ENCODE measurements at regions not wholly inside any gene's neighbourhood (a gene's known extent, or its start where the extent isn't known, plus 50 kb on each side); places are given as distances from the start of the nearest gene placed in this dataset.

DNA sequence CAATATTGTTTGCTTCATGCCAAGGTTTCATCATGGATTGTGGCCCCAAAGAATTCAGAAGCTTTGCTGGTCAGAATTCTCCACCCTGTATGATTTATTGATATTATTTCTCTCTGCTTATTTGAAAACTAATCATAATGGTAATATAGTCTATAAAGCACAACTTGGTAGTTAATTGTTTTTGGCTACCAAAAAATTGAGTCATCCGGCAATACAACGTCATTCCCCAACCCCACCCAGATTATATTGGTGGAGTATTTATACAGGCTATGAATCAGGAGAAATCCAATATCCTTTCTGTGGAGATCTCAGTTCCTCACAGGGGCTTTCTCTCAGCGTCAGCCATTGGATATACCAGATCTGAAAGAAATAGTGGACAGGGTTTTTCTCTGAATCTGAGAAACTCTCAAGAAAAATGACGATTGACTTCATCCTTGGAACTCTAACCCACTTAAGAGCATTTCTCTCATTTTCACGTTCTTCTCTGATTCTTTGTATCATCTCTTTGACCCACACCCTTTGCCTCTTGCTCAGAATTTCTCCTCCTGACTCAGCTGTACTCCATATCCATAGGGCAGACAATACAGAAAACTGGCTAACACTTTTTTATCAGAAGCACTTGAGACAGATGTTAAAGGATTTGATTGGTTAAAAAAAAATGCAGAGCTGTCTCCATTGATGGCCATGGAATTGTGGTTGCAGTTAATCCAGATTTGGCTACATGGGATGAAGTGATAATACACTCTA is 1055.8 kb upstream of the CADM2 start:
- DNase-seq = no peak

DNA sequence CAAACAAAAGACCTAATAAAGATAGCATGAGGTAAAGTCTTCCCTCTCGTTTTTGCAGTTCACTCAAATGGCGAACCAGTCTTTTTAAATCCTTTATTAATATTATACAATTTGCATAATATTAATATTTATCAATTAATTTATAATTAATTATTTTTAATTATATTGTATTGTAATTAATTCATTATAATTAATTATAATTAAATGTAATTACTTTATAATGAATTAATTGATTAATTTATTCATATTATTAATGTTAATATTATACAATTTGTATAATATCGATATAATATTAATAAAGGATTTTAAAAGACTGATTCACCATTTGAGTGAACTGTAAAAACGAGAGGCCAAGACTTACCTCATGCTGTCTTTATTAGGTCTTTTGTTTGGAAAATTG is 1045.4 kb upstream of the CADM2 start:
- no peak for DNase-seq

DNA sequence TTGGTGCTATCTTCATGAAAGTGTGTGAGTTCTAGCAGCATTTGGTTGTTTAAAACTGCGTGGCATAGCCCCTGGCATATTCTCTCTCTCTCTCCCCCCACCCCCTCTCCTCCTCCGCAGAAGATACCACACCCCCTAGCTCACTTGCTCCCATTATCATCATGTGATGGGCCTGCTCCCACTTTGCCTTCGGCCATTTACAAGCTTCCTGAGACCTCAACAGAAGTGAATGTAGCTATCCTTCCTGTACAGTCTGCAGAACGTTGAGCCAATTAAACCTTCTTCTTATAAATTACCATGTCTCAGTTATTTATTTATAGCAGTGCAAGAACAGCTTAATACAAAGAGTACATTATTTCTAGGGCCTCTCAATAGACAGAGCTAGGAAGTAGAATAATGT is 1032.5 kb upstream of the CADM2 start:
- no peak for DNase-seq

DNA sequence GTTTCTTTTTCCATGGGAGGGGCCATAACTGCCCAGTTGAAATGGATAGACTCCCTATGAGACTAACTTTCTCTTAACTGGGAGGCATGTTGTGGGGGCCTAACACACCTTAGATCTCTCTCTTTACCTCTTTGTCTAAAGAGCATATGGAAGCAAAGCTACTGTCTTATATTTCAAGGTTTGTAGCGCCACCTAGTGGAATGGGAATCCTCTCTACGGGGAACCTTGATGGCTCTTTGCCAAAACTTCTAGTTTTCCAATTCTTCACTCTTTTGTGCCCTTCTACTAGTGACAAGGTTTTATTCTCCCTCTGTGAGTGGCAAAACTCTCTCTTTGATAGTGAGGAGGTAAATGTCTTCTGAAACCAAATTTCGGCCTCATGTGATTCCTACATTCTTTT is 1030.4 kb upstream of the CADM2 start:
- no peak for DNase-seq

- DNase-seq = no peak
Measured at GRCh38 chr3:83928903-83929302, 1029.9 kb upstream of the CADM2 start.

- DNase-seq = no peak
Measured at GRCh38 chr3:83934192-83935021, 1024.4 kb upstream of the CADM2 start.

DNA sequence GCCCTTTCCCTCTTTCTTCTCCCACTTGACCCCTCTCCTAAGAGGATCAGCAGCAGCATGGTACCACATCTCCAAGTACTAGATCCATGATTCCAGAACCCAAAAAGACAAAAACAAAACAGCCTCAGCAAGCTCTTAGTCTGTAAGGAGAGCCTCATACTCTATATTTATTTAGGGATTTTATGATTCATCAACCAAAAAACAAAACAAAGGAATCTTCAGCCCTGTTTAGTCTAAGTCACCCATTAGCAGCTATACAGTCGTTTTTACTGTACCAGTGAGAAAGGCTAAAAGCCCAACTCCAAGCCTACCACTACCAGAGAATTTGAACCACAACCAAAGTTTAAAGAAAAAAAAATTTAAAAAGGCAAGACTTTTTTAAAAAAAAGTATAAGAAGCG is 1020.3 kb upstream of the CADM2 start:
- DNase-seq = no peak

DNA sequence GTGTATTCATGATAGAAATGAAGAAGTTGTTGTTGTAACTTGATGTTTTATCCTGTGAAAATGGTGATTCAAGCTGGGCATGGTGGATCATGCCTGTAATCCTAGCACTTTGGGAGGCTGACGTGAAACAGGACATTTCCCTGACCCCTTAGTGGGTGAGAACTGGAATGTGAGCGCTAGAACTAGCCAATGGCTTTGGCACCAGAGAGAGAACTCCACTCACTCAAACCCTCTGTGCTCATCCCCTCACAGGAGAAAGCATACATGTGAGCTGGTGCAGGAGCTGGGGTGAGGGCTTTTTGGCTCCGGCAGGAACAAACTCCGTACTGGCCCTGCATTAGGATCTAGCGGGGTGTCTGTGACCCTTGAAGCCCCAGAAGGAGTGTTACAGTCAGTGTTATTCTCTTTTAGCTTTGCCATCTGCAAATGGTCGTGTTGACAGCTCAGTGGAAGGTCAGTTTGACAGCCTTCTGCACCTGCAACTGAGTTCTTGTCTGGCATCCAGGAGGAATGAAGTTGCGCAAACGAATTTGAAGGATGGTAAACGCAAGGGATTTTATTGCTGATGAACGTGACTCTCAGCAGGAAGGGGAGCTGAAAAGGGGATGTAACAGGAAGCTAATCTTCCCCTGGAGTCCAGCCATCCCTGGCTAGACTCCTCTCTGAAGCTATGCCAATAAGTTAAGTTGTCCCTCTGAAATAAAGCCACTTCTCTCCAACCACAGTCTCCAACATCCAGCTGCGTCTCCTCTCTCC is 1016.6 kb upstream of the CADM2 start:
- DNase-seq = no peak

DNA sequence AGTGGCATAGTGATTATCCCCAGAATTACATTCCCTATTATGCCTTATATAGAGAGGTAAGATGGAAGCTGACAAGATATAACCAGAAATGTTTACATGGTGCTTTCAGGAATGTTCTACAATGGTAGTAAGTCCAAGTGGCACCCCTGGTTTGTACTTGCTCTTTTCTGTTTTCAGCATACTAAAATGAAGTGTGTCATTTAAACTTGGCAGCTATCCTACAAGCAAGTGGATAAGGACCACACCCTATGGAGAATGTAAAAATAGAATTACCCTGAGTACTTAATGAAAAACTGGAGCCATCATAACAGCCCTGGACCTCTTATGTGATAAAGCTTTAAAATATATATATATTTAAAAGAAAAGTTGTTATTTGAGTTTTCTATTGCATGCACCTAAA is 1012.7 kb upstream of the CADM2 start:
- DNase-seq = no peak

DNA sequence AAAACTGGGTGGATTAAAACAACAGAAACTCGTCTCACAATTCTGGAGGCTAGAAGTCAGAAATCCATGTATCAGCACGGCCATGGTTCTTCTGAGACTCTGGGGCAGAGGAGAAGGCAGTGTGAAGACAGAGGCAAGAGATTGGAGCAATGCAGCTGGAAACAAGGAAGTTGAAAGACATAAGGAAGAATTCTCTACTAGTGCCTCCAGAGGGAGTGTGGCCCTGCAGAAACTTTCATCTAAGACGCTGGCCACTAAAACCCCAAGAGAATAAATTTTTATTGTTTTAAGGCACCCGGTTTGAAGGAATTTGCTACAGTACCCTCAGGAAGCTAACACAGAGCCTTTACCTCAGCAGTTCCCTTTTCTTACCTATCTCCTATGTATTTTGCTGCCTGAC is 1012.2 kb upstream of the CADM2 start:
- no peak for DNase-seq

- DNase-seq = no peak
Measured at GRCh38 chr3:83948771-83949170, 1010.0 kb upstream of the CADM2 start.

- DNase-seq = no peak
Measured at GRCh38 chr3:83953417-83954089, 1005.2 kb upstream of the CADM2 start.

GRCh38 chr3:83956431-83956830 is 1002.4 kb upstream of the CADM2 start:
- no peak for DNase-seq

DNA sequence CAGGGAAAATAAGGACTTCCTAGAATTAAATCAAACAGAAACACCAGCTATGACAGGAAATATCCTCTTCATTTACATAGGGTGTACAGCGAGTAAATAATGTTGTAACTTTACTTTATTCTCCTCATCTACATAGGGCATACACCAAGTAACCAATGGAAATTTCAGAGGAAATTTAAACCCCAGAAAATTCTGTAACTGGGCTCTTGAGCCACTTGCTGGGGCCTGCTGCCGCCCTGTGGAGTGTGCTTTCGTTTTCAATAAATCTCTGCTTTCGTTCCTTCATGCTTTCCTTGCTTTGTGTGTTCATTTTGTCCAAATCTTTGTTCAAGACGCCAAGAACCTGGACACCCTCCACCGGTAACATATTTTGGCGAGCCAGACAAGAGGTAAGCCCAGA is 990.4 kb upstream of the CADM2 start:
- no peak for DNase-seq

- DNase-seq = no peak
Measured at GRCh38 chr3:83971666-83972065, 987.1 kb upstream of the CADM2 start.

DNA sequence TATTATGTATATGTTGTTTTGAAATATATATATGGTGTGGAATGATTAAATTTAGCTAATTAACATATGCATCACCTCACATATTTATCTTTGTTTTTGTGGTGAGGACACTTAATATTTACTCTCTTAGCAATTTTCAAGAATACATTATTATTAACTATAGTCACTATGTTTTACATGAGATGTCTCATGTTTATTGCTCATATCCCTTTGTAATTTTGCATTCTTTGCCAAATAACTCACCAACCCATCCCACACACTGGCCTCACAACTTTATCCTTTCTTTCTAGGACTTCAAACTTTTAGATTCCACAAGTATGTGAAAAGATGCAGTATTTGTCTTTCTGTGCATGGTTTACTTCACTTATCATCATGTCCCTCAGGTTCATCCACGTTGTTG is 950.2 kb upstream of the CADM2 start:
- DNase-seq = no peak

DNA sequence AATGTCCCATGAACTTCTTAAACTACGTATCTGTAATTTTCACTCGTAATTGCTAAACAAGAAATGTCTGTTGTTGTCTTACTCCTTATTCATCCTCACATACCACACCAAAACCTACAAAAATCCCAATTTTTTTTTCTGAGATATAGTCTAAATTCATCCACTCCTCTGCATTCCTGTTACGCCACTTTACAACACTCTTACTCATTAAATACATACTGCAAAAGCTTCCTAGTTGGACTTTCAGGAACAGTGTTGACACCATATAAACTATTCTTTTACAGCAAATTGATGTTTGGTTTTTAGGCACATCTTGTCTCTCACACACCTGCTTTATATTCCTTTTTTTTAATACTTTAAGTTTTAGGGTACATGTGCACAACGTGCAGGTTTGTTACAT is 934.9 kb upstream of the CADM2 start:
- no peak for DNase-seq

DNA sequence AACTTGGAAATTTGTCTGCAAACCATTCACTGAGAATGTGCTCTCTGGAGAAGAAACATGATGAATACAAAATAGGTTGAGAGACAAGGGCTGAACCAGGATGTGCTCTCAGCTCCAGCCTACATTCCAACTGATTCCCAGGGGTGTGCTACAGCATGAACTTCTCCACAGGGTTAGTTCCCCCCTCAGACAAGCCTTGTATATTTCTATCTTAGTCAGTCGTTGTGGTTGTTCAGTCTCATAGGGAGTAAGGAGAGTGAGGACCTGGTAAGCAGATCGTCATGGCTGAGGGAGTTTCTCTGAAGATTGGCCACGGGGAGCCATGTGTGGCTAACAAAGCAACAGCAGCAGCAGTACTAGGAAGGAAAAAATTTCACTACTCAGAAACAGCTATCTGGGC is 919.7 kb upstream of the CADM2 start:
- DNase-seq = no peak

GRCh38 chr3:84042399-84043106 is 916.2 kb upstream of the CADM2 start:
- DNase-seq = no peak

- no peak for DNase-seq
Measured at GRCh38 chr3:84066915-84067314, 891.9 kb upstream of the CADM2 start.

GRCh38 chr3:84073664-84074063 is 885.1 kb upstream of the CADM2 start:
- no peak for DNase-seq

DNA sequence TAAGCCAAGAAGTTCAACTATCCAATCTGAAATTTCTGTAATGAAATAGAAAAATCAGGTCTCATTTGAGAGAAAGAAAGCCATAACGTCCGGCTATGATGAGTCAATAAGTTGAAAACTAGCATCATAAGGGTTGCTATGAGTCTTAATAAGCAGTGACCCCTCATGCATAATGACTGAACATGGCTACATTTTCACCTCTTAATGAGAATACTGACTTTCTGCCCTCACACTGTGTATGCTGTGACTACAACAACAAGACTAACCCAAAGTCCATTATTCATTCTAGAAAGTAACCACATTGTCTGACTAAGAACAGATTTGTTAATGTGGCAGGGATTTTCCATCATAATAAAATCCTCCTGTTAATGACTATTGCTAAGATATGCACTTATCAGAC is 884.0 kb upstream of the CADM2 start:
- DNase-seq = no peak
